HS-5 (cell line): ENCODE measurements at regions not wholly inside any gene's neighbourhood (a gene's known extent, or its start where the extent isn't known, plus 50 kb on each side); places are given as distances from the start of the nearest gene placed in this dataset.
A peak's percentile ranks its signal among the peaks of the same experiment; 100 is the strongest.
"Not testable (repeated sequence)": the region's sequence is repeated elsewhere in the genome, so short reads cannot be mapped to it uniquely, and the experiment has no call there.

Source experiments
- DNase-seq: peaks from one replicate; pipeline ENCODE4 v3.0.0-alpha.2; 2012; ENCODE audit warnings: low read depth

GRCh38 chr4:60885011-60885410 is 315.1 kb upstream of the ADGRL3 start:
- DNase-seq, result no peak

- no peak for DNase-seq
These were observed 309.4 kb upstream of the ADGRL3 start for GRCh38 chr4:60890743-60891142.

- no peak for DNase-seq
These were observed 308.2 kb upstream of the ADGRL3 start for GRCh38 chr4:60891947-60892346.

GRCh38 chr4:60897415-60897814 is 302.7 kb upstream of the ADGRL3 start:
- no peak for DNase-seq

GRCh38 chr4:60905162-60905561 is 295.0 kb upstream of the ADGRL3 start:
- DNase-seq, result no peak

- DNase-seq, result no peak
These were observed 289.0 kb upstream of the ADGRL3 start for GRCh38 chr4:60911127-60911526.

GRCh38 chr4:60913002-60913401 is 287.1 kb upstream of the ADGRL3 start:
- no peak for DNase-seq

GRCh38 chr4:60913671-60914070 is 286.5 kb upstream of the ADGRL3 start:
- DNase-seq, result no peak

GRCh38 chr4:60921735-60922134 is 278.4 kb upstream of the ADGRL3 start:
- not testable (repeated sequence) for DNase-seq

GRCh38 chr4:60923075-60923474 is 277.1 kb upstream of the ADGRL3 start:
- DNase-seq, result no peak

- no peak for DNase-seq
These were observed 273.5 kb upstream of the ADGRL3 start for GRCh38 chr4:60926624-60927023.

GRCh38 chr4:60930866-60931265 is 269.3 kb upstream of the ADGRL3 start:
- DNase-seq, result no peak

GRCh38 chr4:60934566-60935295 is 265.4 kb upstream of the ADGRL3 start:
- no peak for DNase-seq

GRCh38 chr4:60938181-60938580 is 261.9 kb upstream of the ADGRL3 start:
- DNase-seq, result no peak

GRCh38 chr4:60938621-60939020 is 261.5 kb upstream of the ADGRL3 start:
- no peak for DNase-seq

- no peak for DNase-seq
These were observed 256.1 kb upstream of the ADGRL3 start for GRCh38 chr4:60944060-60944459.

GRCh38 chr4:60945641-60946040 is 254.5 kb upstream of the ADGRL3 start:
- DNase-seq, result no peak

GRCh38 chr4:60948008-60948407 is 252.1 kb upstream of the ADGRL3 start:
- peak; percentile 13 for DNase-seq

GRCh38 chr4:60952921-60953320 is 247.2 kb upstream of the ADGRL3 start:
- DNase-seq, result no peak

- no peak for DNase-seq
These were observed 246.3 kb upstream of the ADGRL3 start for GRCh38 chr4:60953826-60954225.

GRCh38 chr4:60962286-60962685 is 237.8 kb upstream of the ADGRL3 start:
- no peak for DNase-seq

GRCh38 chr4:60981534-60981933 is 218.6 kb upstream of the ADGRL3 start:
- no peak for DNase-seq

- no peak for DNase-seq
These were observed 211.0 kb upstream of the ADGRL3 start for GRCh38 chr4:60989141-60989540.

GRCh38 chr4:60992037-60992436 is 208.1 kb upstream of the ADGRL3 start:
- DNase-seq, result peak; percentile 6
